HCT116 (cell line): ENCODE measurements at regions not wholly inside any gene's neighbourhood (a gene's known extent, or its start where the extent isn't known, plus 50 kb on each side); places are given as distances from the start of the nearest gene placed in this dataset.

Source experiments
- ATAC-seq: fragments of 200-7000 bp; cut with Tn5 transposase; 2 replicates; pipeline ENCODE4 v1.9.1; 2020; ENCODE audit warnings: mild to moderate bottlenecking, moderate library complexity
- BruUV-seq: library from RNA; stranded (reverse); fragments of 400-500 nt; replicated peaks from 2 replicates; lab custom pipeline; 2021; lab: Mats Ljungman, UMichigan
- CTCF ChIA-PET: fragments of 300-600 bp; sonication (Branson Sonifier 250); formaldehyde crosslinking; loops from one replicate; lab custom pipeline; 2021; ENCODE audit warnings: antibody characterized with exemption; lab: Charles Lee
- POLR2A ChIA-PET: fragments of 300-600, 350-600 bp; sonication (Branson Sonifier 250); formaldehyde crosslinking; loops from one replicate; lab custom pipeline; 2021; ENCODE audit warnings: antibody characterized with exemption; lab: Charles Lee
- RAD21 ChIA-PET, 2 experiments: fragments of 300-600 bp; sonication (Branson Sonifier 250); formaldehyde crosslinking; loops; one replicate each; lab custom pipeline; 2023; ENCODE audit warnings: low total read pairs in 2 of 2; ENCODE audit not compliant: uncharacterized antibody in 2 of 2, unreplicated experiment in 2 of 2, low non-redundant PET in 1 of 2; lab: Charles Lee
- DNase-seq: peaks from one replicate; pipeline ENCODE4 v3.0.0-alpha.2; 2010; ENCODE audit warnings: low read depth, low spot score
- H2AFZ ChIP-seq: fragments of 200-600 bp; shearing (Covaris generic), sonication (generic); 2 replicates; pipeline ENCODE4 v1.6.1; 2017; ENCODE audit warnings: low read depth, mixed run types, mixed read lengths, antibody characterized with exemption, low read length; ENCODE audit not compliant: poor library complexity, severe bottlenecking
- H3K27ac ChIP-seq: 2 replicates; pipeline ENCODE4 v1.5.1; 2012; ENCODE audit warnings: low read depth, low read length
- H3K27me3 ChIP-seq: fragments of 200-600 bp; sonication (generic); 2 replicates; pipeline ENCODE4 v1.6.1; 2016; ENCODE audit warnings: mixed run types, low read length, mixed read lengths; ENCODE audit not compliant: insufficient read depth
- H3K36me3 ChIP-seq, 2 experiments: fragments of 200-500 bp in 1 of 2; fragments of 200-600 bp in 1 of 2; sonication (Bioruptor generic) in 1 of 2; sonication (generic) in 1 of 2; 2 replicates each; pipeline versions ENCODE4 v1.5.1 to v1.6.1; 2014 to 2016; ENCODE audit warnings: low read length in 2 of 2, inconsistent platforms in 1 of 2, mixed read lengths in 1 of 2, mixed run types in 1 of 2; ENCODE audit not compliant: insufficient read depth in 2 of 2, control insufficient read depth in 1 of 2
- H3K4me1 ChIP-seq, 2 experiments: fragments of 200-600 bp in 1 of 2; sonication (generic) in 1 of 2; 2 replicates each; pipeline versions ENCODE4 v1.5.1 to v1.6.1; 2012 to 2017; ENCODE audit warnings: low read length in 2 of 2, inconsistent platforms in 1 of 2, mild to moderate bottlenecking in 1 of 2, mixed read lengths in 1 of 2, mixed run types in 1 of 2, moderate library complexity in 1 of 2; ENCODE audit not compliant: insufficient read depth in 2 of 2, control insufficient read depth in 1 of 2
- H3K4me2 ChIP-seq: fragments of 200-600 bp; sonication (generic); 2 replicates; pipeline ENCODE4 v1.6.1; 2017; ENCODE audit warnings: mixed run types, low read length, mixed read lengths
- H3K4me3 ChIP-seq, 2 experiments: fragments of 200-600 bp in 1 of 2; sonication (generic) in 1 of 2; replicated peaks in 1 of 2; 2 replicates each; pipeline ENCODE4 v1.5.1; 2011 to 2016; ENCODE audit warnings: low read length in 2 of 2, control low read depth in 1 of 2, low read depth in 1 of 2, mild to moderate bottlenecking in 1 of 2, mixed read lengths in 1 of 2, mixed run types in 1 of 2
- H3K79me2 ChIP-seq: fragments of 200-600 bp; sonication (generic); 2 replicates; pipeline ENCODE4 v1.6.1; 2017; ENCODE audit warnings: mild to moderate bottlenecking, mixed run types, low read length, moderate library complexity, mixed read lengths; ENCODE audit not compliant: insufficient read depth
- H3K9ac ChIP-seq: fragments of 200-600 bp; sonication (generic); 2 replicates; pipeline ENCODE4 v1.6.1; 2016; ENCODE audit warnings: low read length, mixed read lengths
- H3K9me2 ChIP-seq: fragments of 200-600 bp; sonication (generic), shearing (Covaris generic); 2 replicates; pipeline ENCODE4 v1.6.1; 2017; ENCODE audit warnings: mixed run types, mild to moderate bottlenecking, moderate library complexity; ENCODE audit not compliant: insufficient read depth
- H3K9me3 ChIP-seq, 2 experiments: fragments of 200-500 bp in 1 of 2; fragments of 200-600 bp in 1 of 2; sonication (Bioruptor generic) in 1 of 2; sonication (generic) in 1 of 2; 2 replicates each; pipeline ENCODE4 v1.6.1; 2014 to 2017; ENCODE audit warnings: low read length in 2 of 2, mixed read lengths in 2 of 2, inconsistent platforms in 1 of 2, low read depth in 1 of 2, mild to moderate bottlenecking in 1 of 2, mixed run types in 1 of 2, moderate library complexity in 1 of 2; ENCODE audit not compliant: control insufficient read depth in 1 of 2, insufficient read depth in 1 of 2
- H4K20me1 ChIP-seq: fragments of 200-600 bp; sonication (generic), shearing (Covaris generic); 2 replicates; pipeline ENCODE4 v1.6.1; 2017; ENCODE audit warnings: mixed run types, mild to moderate bottlenecking, moderate library complexity; ENCODE audit not compliant: insufficient read depth
- ATF3 ChIP-seq: IDR thresholded peaks from 2 replicates; pipeline ENCODE4 v1.6.1; 2012
- CTCF ChIP-seq, 3 experiments: fragments of 200-600 bp in 1 of 3; sonication (generic) in 1 of 3; IDR thresholded peaks in 2 of 3; conservative IDR thresholded peaks in 1 of 3; 2 replicates each; pipeline ENCODE4 v1.5.1; 2012 to 2017; ENCODE audit warnings: low read depth in 2 of 3, low read length in 2 of 3, antibody characterized with exemption in 1 of 3, borderline replicate concordance in 1 of 3, control low read depth in 1 of 3, mild to moderate bottlenecking in 1 of 3, mixed read lengths in 1 of 3, mixed run types in 1 of 3, moderate library complexity in 1 of 3; ENCODE audit not compliant: insufficient read depth in 1 of 3
- EZH2phosphoT487 ChIP-seq: fragments of 200-600 bp; IDR thresholded peaks from 2 replicates; pipeline ENCODE4 v1.6.1; 2018; ENCODE audit warnings: antibody characterized with exemption, borderline replicate concordance
- JUND ChIP-seq: IDR thresholded peaks from 2 replicates; pipeline ENCODE4 v1.6.1; 2012
- MAX ChIP-seq: IDR thresholded peaks from 2 replicates; pipeline ENCODE4 v1.6.1; 2012
- POLR2AphosphoS5 ChIP-seq: IDR thresholded peaks from 2 replicates; pipeline ENCODE4 v1.6.1; 2011; ENCODE audit warnings: mild to moderate bottlenecking, low read depth, low read length, moderate library complexity
- RAD21 ChIP-seq: IDR thresholded peaks from 2 replicates; pipeline ENCODE4 v1.6.1; 2012; ENCODE audit warnings: low read depth, mild to moderate bottlenecking
- SIN3A ChIP-seq: IDR thresholded peaks from 2 replicates; pipeline ENCODE4 v1.6.1; 2012; ENCODE audit warnings: low read depth
- SP1 ChIP-seq: IDR thresholded peaks from 2 replicates; pipeline ENCODE4 v1.6.1; 2012; ENCODE audit warnings: low read depth
- SRF ChIP-seq: IDR thresholded peaks from 2 replicates; pipeline ENCODE4 v1.6.1; 2012; ENCODE audit warnings: low read depth
- ZNF274 ChIP-seq: fragments of 200-500 bp; sonication (Bioruptor generic); IDR thresholded peaks from 2 replicates; pipeline ENCODE4 v1.6.1; 2014; ENCODE audit warnings: mild to moderate bottlenecking, low read depth, low read length, inconsistent platforms
- intact Hi-C: fragments of 100-400 bp; cut with micrococcal nuclease; formaldehyde crosslinking; loops from 2 replicates; pipeline ENCODE4 v1.10.0; 2022

GRCh38 chr14:71331403-71331802 lies 424.1 kb downstream of the PCNX1 start:
- H3K36me3 ChIP-seq, result no peaks in the 10 kb centered on the region
- H3K4me1 ChIP-seq, result no peaks in the 10 kb centered on the region
- no peaks in the 10 kb centered on the region for H3K9me2 ChIP-seq
- H4K20me1 ChIP-seq, result no peaks in the 10 kb centered on the region
- ATAC-seq, result no peak
- no peaks in the 10 kb centered on the region for H3K9me3 ChIP-seq
- no peak overlapping the region for H3K4me2 ChIP-seq
- intact Hi-C loops, result no loop called here
- no peak overlapping the region for H3K9ac ChIP-seq
- ChIA-PET RAD21 (no interaction called here), CTCF (no interaction called here), POLR2A (no interaction called here)
- no peak overlapping the region for H2AFZ ChIP-seq
- no peak for DNase-seq
- peaks cover 74% of the 10 kb centered on the region for H3K79me2 ChIP-seq
- BruUV-seq, result no TSS peak
- H3K27me3 ChIP-seq, result no peaks in the 10 kb centered on the region
- H3K27ac ChIP-seq, result no peak overlapping the region
- H3K4me3 ChIP-seq, result no peak overlapping the region
- TF ChIP-seq MAX (no peak), POLR2AphosphoS5 (no peak), ATF3 (no peak), JUND (no peak), ZNF274 (no peak), SP1 (no peak), SIN3A (no peak), SRF (no peak), RAD21 (no peak), CTCF (IDR thresholded peaks at IDR 0.05 in 2 of 3, conservative IDR thresholded peaks at IDR 0.05 in 1 of 3; ENCODE audit: borderline replicate concordance in 1 of 3, insufficient read depth in 1 of 3, low read depth in 2 of 3, low read length in 2 of 3) (no peak)

- Histone ChIP-seq H3K27ac (no peak overlapping the region), H2AFZ (no peak overlapping the region), H3K4me2 (no peak overlapping the region), H3K9me3 (no peaks in the 10 kb centered on the region), H3K4me1 (no peaks in the 10 kb centered on the region), H3K9me2 (no peaks in the 10 kb centered on the region), H3K9ac (no peak overlapping the region), H3K79me2 (peaks cover 75% of the 10 kb centered on the region), H3K27me3 (no peaks in the 10 kb centered on the region), H3K36me3 (no peaks in the 10 kb centered on the region), H4K20me1 (no peaks in the 10 kb centered on the region), H3K4me3 (no peak overlapping the region)
- CTCF ChIA-PET, result no interaction called here
- RAD21 ChIA-PET, result no interaction called here
- no peak for TF ChIP-seq EZH2phosphoT487
- ATAC-seq (no peak), DNase-seq (no peak)
- POLR2A ChIA-PET, result no interaction called here
- BruUV-seq, result no TSS peak
- intact Hi-C loops, result no loop called here
Observed at GRCh38 chr14:71332476-71332875, 425.2 kb downstream of the PCNX1 start.
